Tibial artery (tissue), 4 donors: ENCODE measurements at regions not wholly inside any gene's neighbourhood (a gene's known extent, or its start where the extent isn't known, plus 50 kb on each side); places are given as distances from the start of the nearest gene placed in this dataset.

Experiments
- DNase-seq, 2 donors: peaks; one replicate each; pipeline ENCODE4 v3.0.0-alpha.2; 2019
- H3K27ac ChIP-seq, 2 donors: fragments of 200-600 bp; sonication (generic) in 1 of 2; 1 replicate in 1 of 2; 2 replicates in 1 of 2; pipeline ENCODE4 v1.5.1; 2018 to 2019; ENCODE audit warnings: mild to moderate bottlenecking in 1 of 2
- H3K27me3 ChIP-seq, 2 donors: fragments of 200-600 bp; sonication (generic) in 1 of 2; one replicate each; pipeline versions ENCODE4 v1.5.1 to v1.6.0; 2016 to 2019
- H3K36me3 ChIP-seq, 3 donors: fragments of 200-600 bp; sonication (generic) in 2 of 3; one replicate each; pipeline ENCODE4 v1.5.1; 2016 to 2019; ENCODE audit warnings: mild to moderate bottlenecking in 2 of 3
- H3K4me1 ChIP-seq, 4 donors: fragments of 200-600 bp; sonication (generic) in 2 of 4; 1 replicate in 3 of 4; 2 replicates in 1 of 4; pipeline ENCODE4 v1.5.1; 2016 to 2019
- H3K4me3 ChIP-seq, 2 donors: fragments of 200-600 bp; sonication (generic) in 1 of 2; 1 replicate in 1 of 2; 2 replicates in 1 of 2; pipeline ENCODE4 v1.5.1; 2018 to 2019; ENCODE audit warnings: mild to moderate bottlenecking in 2 of 2
- H3K9me3 ChIP-seq, 3 donors: fragments of 200-600 bp; sonication (generic) in 1 of 3; one replicate each; pipeline ENCODE4 v1.5.1; 2016 to 2019
- intact Hi-C: fragments of 100-400 bp; cut with DNase I; formaldehyde crosslinking; loops from one replicate; pipeline ENCODE4 v1.15.0; 2023; ENCODE audit warnings: low total_unique reads
- TF ChIP-seq, protein P1 (sequence below), 2 experiments: fragments of 200-600 bp in 1 of 2; fragments of 450-650 bp in 1 of 2; IDR thresholded peaks; one replicate each; pipeline ENCODE4 v1.5.1; 2017 to 2019; ENCODE audit warnings: antibody characterized with exemption in 2 of 2, mild to moderate bottlenecking in 1 of 2, moderate library complexity in 1 of 2

DNA sequence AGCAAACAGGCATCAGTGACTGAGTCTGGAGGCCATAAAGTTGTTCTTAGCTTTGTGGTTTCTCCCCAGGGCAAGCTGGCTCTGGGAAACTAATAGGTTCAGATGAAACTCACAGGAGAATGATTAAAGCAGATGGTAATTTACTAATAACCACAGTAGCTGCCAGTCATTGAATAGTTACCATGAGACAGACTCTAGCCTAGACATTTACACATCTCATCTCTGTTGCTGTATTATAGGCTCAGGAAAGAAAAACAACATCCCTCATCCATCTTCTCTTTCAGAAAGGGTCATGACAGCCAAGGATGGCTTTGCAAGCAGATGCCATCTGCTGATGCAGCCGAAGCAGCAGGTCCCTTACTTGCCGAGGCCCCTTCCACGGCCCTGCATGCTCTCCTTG is 314.0 kb upstream of the ID2 start:
- H3K4me3 ChIP-seq = no peak overlapping the region
- no peak for DNase-seq
- TF ChIP-seq, protein P1, sequence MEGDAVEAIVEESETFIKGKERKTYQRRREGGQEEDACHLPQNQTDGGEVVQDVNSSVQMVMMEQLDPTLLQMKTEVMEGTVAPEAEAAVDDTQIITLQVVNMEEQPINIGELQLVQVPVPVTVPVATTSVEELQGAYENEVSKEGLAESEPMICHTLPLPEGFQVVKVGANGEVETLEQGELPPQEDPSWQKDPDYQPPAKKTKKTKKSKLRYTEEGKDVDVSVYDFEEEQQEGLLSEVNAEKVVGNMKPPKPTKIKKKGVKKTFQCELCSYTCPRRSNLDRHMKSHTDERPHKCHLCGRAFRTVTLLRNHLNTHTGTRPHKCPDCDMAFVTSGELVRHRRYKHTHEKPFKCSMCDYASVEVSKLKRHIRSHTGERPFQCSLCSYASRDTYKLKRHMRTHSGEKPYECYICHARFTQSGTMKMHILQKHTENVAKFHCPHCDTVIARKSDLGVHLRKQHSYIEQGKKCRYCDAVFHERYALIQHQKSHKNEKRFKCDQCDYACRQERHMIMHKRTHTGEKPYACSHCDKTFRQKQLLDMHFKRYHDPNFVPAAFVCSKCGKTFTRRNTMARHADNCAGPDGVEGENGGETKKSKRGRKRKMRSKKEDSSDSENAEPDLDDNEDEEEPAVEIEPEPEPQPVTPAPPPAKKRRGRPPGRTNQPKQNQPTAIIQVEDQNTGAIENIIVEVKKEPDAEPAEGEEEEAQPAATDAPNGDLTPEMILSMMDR (IDR thresholded peaks at IDR 0.05) = no peak
- no peaks in the 10 kb centered on the region for H3K36me3 ChIP-seq
- H3K9me3 ChIP-seq = no peaks in the 10 kb centered on the region
- intact Hi-C loops = no loop called here
- H3K27ac ChIP-seq = no peak overlapping the region
- no peaks in the 10 kb centered on the region for H3K27me3 ChIP-seq
- H3K4me1 ChIP-seq = no peaks in the 10 kb centered on the region

DNA sequence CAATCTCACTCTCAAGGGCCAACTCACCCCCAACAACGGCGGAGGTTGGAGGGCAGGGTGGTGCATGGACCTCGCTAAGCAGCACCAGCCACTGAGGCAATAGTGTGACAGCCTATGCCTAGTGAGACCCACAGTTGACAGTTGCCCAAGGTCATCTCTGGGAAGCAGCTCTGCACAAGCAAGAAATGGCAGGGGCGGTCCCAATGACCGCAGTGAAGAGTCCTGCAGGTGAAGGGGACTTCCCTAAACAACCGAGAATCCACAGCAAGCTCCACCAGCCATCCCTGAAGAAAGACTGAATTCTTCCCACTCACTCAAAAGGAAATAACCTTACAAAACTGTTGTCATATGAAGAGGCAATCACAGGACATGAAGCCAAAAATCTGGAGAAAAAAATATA is 313.4 kb upstream of the ID2 start:
- Histone ChIP-seq H3K4me3 (no peak overlapping the region), H3K36me3 (no peaks in the 10 kb centered on the region), H3K9me3 (no peaks in the 10 kb centered on the region), H3K27ac (no peak overlapping the region), H3K4me1 (no peaks in the 10 kb centered on the region), H3K27me3 (no peaks in the 10 kb centered on the region)
- no peak for DNase-seq
- TF ChIP-seq, protein P1 (IDR thresholded peaks at IDR 0.05) = no peak
- intact Hi-C loops = no loop called here

DNA sequence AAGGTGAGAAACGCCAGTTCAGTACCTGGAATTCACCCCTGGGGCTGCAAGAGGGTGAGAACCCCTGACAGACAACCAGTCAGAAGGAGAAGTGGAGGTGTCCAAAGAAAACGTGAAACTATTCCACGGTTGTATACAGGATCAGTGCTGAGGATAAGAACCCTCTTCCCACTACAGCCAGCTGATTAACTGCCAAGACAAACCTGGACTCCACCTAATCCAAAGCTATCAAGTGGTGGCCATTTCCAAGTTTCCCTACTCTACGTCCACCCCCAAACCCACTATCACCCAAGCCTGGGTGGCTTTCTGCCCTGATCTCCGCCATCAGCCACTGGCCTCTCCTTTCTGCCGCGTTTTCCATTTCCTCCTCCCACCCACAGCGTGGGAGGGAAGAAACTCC is 312.3 kb upstream of the ID2 start:
- intact Hi-C loops = no loop called here
- TF ChIP-seq, protein P1 (IDR thresholded peaks at IDR 0.05) = no peak
- Histone ChIP-seq H3K27ac (no peak overlapping the region), H3K9me3 (no peaks in the 10 kb centered on the region), H3K4me3 (no peak overlapping the region), H3K27me3 (no peaks in the 10 kb centered on the region), H3K36me3 (no peaks in the 10 kb centered on the region), H3K4me1 (no peaks in the 10 kb centered on the region)
- no peak for DNase-seq

DNA sequence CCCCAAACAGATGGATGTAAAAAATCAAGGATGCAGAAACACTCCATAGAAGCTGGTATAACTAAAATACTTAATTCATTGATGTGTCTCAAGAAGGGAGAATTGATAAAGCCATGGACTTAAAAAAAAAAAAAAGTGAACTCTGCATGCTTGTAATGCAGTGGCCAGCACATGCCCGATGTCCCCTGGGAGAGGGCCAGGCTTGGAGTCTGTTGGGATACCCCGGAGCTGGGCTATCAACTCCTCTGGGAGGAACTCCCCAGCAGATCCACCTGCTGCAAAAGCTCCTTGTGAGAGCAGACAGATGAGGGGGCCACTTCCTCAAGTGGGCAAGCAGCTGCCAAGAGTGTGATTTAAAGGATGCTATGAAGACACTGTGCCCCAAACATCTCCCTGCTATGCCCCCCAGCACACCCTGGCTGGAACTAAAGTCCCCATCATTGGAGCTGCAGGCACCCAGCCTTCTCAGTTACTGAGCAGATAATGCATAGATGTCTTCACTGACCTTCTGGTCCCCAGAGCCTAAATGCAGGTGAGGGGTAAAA is 311.5 kb upstream of the ID2 start:
- intact Hi-C loops = no loop called here
- H3K27ac ChIP-seq = no peak overlapping the region
- no peaks in the 10 kb centered on the region for H3K36me3 ChIP-seq
- H3K27me3 ChIP-seq = no peaks in the 10 kb centered on the region
- TF ChIP-seq, protein P1 (IDR thresholded peaks at IDR 0.05) = no peak
- no peak for DNase-seq
- no peaks in the 10 kb centered on the region for H3K9me3 ChIP-seq
- no peak overlapping the region for H3K4me3 ChIP-seq
- H3K4me1 ChIP-seq = no peaks in the 10 kb centered on the region

DNA sequence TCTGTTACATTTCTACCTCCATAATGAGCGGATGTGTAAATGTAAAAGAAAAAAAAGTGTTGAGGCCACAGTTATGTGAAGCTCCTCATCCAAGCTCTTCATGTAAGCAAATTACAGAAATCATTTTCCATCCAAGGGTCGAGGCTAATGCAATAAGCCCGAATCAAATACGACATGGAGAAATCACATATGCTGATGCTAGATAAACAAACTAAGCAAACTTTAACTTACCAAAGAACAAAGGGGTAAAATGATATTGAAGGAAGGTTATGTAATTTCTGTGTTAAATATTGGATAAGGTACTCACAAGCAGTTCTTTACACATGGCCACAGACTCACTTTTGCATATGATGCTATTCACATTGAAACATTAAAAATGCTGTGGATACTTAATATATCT is 310.2 kb upstream of the ID2 start:
- Histone ChIP-seq H3K4me1 (no peaks in the 10 kb centered on the region), H3K27me3 (no peaks in the 10 kb centered on the region), H3K27ac (no peak overlapping the region), H3K4me3 (no peak overlapping the region), H3K36me3 (no peaks in the 10 kb centered on the region), H3K9me3 (no peaks in the 10 kb centered on the region)
- TF ChIP-seq, protein P1 (IDR thresholded peaks at IDR 0.05) = no peak
- intact Hi-C loops = no loop called here
- no peak for DNase-seq

DNA sequence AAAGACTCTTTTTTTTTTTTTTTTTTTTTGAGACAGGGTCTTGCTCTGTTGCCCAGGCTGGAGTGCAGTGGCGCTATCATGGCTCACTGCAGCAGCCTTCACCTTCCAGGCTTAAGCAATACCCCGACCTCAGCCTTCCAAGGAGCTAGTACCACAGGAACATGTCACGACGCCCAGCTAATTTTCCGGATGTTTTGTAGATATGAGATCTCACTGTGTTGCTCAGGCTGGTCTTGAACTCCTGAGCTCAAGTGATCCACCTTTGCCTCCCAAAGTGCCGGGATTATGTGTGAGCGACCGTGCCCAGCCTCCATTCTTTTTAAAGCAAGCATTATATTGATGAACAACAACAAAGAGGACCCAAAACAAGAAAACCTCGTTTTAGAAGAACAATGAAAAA is 307.1 kb upstream of the ID2 start:
- Histone ChIP-seq H3K36me3 (no peaks in the 10 kb centered on the region), H3K9me3 (no peaks in the 10 kb centered on the region), H3K27me3 (no peaks in the 10 kb centered on the region), H3K4me3 (no peak overlapping the region), H3K27ac (no peak overlapping the region), H3K4me1 (no peaks in the 10 kb centered on the region)
- DNase-seq = no peak
- TF ChIP-seq, protein P1 (IDR thresholded peaks at IDR 0.05) = no peak
- intact Hi-C loops = no loop called here
